Keratinocyte (primary cell): ENCODE measurements at regions not wholly inside any gene's neighbourhood (a gene's known extent, or its start where the extent isn't known, plus 50 kb on each side); places are given as distances from the start of the nearest gene placed in this dataset.

Source experiments
- EZH2 ChIP-seq: IDR thresholded peaks from one replicate; pipeline ENCODE4 v1.6.1; 2012; ENCODE audit warnings: inconsistent platforms, mild to moderate bottlenecking, low read length, moderate library complexity
- TF ChIP-seq, protein P1 (sequence below), 3 experiments: IDR thresholded peaks in 1 of 3; conservative IDR thresholded peaks in 1 of 3; optimal IDR thresholded peaks in 1 of 3; 2 replicates in 2 of 3; 3 replicates in 1 of 3; pipeline versions ENCODE3 to v1.5.1; 2011; ENCODE audit warnings: low read length in 3 of 3, mild to moderate bottlenecking in 3 of 3, moderate library complexity in 2 of 3, control low read depth in 1 of 3, inconsistent platforms in 1 of 3; ENCODE audit not compliant: insufficient read depth in 2 of 3; ENCODE audit errors: extremely low read depth in 1 of 3

DNA sequence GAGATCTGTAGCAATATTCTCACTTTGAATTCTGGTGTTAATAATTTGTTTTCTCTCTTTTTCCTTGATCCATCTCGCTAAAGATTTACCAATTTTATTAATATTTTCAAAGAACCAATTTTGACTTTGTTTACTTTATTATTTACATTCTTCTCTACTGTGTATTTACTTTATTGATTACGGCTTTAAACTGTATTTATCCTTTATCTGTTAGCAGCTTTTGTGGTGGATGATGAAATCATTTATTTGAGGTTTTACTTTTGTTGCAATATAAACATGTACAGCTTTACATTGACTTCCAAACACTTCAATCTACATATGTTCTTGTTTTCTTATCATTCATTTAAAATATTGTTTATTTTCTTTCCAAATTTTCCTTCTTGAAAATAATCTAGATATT, 719.9 kb downstream of the ADCYAP1 start:
- TF ChIP-seq, protein P1, sequence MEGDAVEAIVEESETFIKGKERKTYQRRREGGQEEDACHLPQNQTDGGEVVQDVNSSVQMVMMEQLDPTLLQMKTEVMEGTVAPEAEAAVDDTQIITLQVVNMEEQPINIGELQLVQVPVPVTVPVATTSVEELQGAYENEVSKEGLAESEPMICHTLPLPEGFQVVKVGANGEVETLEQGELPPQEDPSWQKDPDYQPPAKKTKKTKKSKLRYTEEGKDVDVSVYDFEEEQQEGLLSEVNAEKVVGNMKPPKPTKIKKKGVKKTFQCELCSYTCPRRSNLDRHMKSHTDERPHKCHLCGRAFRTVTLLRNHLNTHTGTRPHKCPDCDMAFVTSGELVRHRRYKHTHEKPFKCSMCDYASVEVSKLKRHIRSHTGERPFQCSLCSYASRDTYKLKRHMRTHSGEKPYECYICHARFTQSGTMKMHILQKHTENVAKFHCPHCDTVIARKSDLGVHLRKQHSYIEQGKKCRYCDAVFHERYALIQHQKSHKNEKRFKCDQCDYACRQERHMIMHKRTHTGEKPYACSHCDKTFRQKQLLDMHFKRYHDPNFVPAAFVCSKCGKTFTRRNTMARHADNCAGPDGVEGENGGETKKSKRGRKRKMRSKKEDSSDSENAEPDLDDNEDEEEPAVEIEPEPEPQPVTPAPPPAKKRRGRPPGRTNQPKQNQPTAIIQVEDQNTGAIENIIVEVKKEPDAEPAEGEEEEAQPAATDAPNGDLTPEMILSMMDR (optimal IDR thresholded peaks at IDR 0.05 in 1 of 3, IDR thresholded peaks at IDR 0.05 in 1 of 3, conservative IDR thresholded peaks at IDR 0.05 in 1 of 3; ENCODE audit: extremely low read depth in 1 of 3, insufficient read depth in 2 of 3, low read length in 3 of 3): no peak
- TF ChIP-seq EZH2: no peak
